22Rv1 (cell line): ENCODE measurements at regions not wholly inside any gene's neighbourhood (a gene's known extent, or its start where the extent isn't known, plus 50 kb on each side); places are given as distances from the start of the nearest gene placed in this dataset.

Experiments used
- H3K27ac ChIP-seq: fragments of 450-650 bp; 2 replicates; pipeline ENCODE4 v1.5.1; 2017
- CTCF ChIP-seq: fragments of 450-650 bp; IDR thresholded peaks from 2 replicates; pipeline ENCODE4 v1.5.1; 2017; ENCODE audit warnings: mild to moderate bottlenecking
- ZFX ChIP-seq: fragments of 450-650 bp; IDR thresholded peaks from 2 replicates; pipeline ENCODE4 v1.6.1; 2017; ENCODE audit warnings: antibody characterized with exemption, borderline replicate concordance

- TF ChIP-seq CTCF: no peak
- no peak for TF ChIP-seq ZFX
- H3K27ac ChIP-seq: no peak overlapping the region
Observed at GRCh38 chr2:34294961-34295360, 695.9 kb upstream of the FAM98A start.

GRCh38 chr2:34291076-34291475, 692.0 kb upstream of the FAM98A start:
- TF ChIP-seq CTCF: no peak
- TF ChIP-seq ZFX: no peak
- no peak overlapping the region for H3K27ac ChIP-seq

- TF ChIP-seq CTCF (no peak), ZFX (no peak)
- no peak overlapping the region for H3K27ac ChIP-seq
Observed at GRCh38 chr2:34288016-34288415, 688.9 kb upstream of the FAM98A start.

GRCh38 chr2:34280606-34281005, 681.5 kb upstream of the FAM98A start:
- H3K27ac ChIP-seq: no peak overlapping the region
- TF ChIP-seq CTCF: no peak
- TF ChIP-seq ZFX: no peak

- TF ChIP-seq ZFX: no peak
- TF ChIP-seq CTCF: no peak
- no peak overlapping the region for H3K27ac ChIP-seq
Observed at GRCh38 chr2:34266908-34267697, 668.0 kb upstream of the FAM98A start.

- no peak overlapping the region for H3K27ac ChIP-seq
- TF ChIP-seq CTCF (peak; percentile 37), ZFX (no peak)
Observed at GRCh38 chr2:34261701-34262100, 662.6 kb upstream of the FAM98A start.

GRCh38 chr2:34254272-34254878, 655.3 kb upstream of the FAM98A start:
- H3K27ac ChIP-seq: peak overlapping the region; percentile 61
- TF ChIP-seq CTCF (no peak), ZFX (no peak)
